NB4 (cell line): ENCODE measurements at regions not wholly inside any gene's neighbourhood (a gene's known extent, or its start where the extent isn't known, plus 50 kb on each side); places are given as distances from the start of the nearest gene placed in this dataset.

Experiments
- DNase-seq: peaks from one replicate; pipeline ENCODE4 v3.0.0; 2010; ENCODE audit warnings: low read depth
- H3K4me3 ChIP-seq: one replicate; pipeline ENCODE4 v1.5.1; 2011; ENCODE audit warnings: mild to moderate bottlenecking, low read depth, low read length, moderate library complexity
- CTCF ChIP-seq: IDR thresholded peaks from one replicate; pipeline ENCODE4 v1.5.1; 2012; ENCODE audit warnings: low read depth, low read length
- MAX ChIP-seq: IDR thresholded peaks from 2 replicates; pipeline ENCODE4 v1.6.1; 2011; ENCODE audit warnings: low read depth, low read length
- MYC ChIP-seq: IDR thresholded peaks from 2 replicates; pipeline ENCODE4 v1.6.1; 2011; ENCODE audit warnings: low read depth, low read length
- POLR2A ChIP-seq: IDR thresholded peaks from 2 replicates; pipeline ENCODE4 v1.6.1; 2011; ENCODE audit warnings: mild to moderate bottlenecking; ENCODE audit not compliant: insufficient read length; ENCODE audit errors: extremely low read depth

- TF ChIP-seq MAX (no peak), MYC (no peak), POLR2A (no peak), CTCF (no peak)
- DNase-seq: no peak
- H3K4me3 ChIP-seq: no peak overlapping the region
Observed at GRCh38 chr4:65120287-65120686, 550.0 kb downstream of the EPHA5 start.

- no peak for TF ChIP-seq POLR2A
- TF ChIP-seq CTCF: no peak
- TF ChIP-seq MAX: no peak
- TF ChIP-seq MYC: no peak
- DNase-seq: no peak
- H3K4me3 ChIP-seq: no peak overlapping the region
Observed at GRCh38 chr4:65102419-65102818, 567.9 kb downstream of the EPHA5 start.

GRCh38 chr4:65096630-65097029 lies 573.7 kb downstream of the EPHA5 start:
- no peak for DNase-seq
- no peak for TF ChIP-seq CTCF
- TF ChIP-seq MYC: no peak
- no peak overlapping the region for H3K4me3 ChIP-seq

GRCh38 chr4:65089666-65090065 lies 580.6 kb downstream of the EPHA5 start:
- peak; percentile 9 for DNase-seq
- no peak overlapping the region for H3K4me3 ChIP-seq
- TF ChIP-seq POLR2A: no peak
- TF ChIP-seq MAX: no peak
- TF ChIP-seq CTCF: peak; percentile 8

GRCh38 chr4:65083076-65083475 lies 587.2 kb downstream of the EPHA5 start:
- TF ChIP-seq POLR2A (no peak), MYC (no peak), CTCF (no peak), MAX (no peak)
- DNase-seq: no peak
- H3K4me3 ChIP-seq: no peak overlapping the region

- no peak for DNase-seq
- no peak for TF ChIP-seq MAX
- no peak overlapping the region for H3K4me3 ChIP-seq
Observed at GRCh38 chr4:65071564-65071963, 598.7 kb downstream of the EPHA5 start.

- no peak for DNase-seq
- H3K4me3 ChIP-seq: no peak overlapping the region
- TF ChIP-seq POLR2A: no peak
- no peak for TF ChIP-seq MYC
- no peak for TF ChIP-seq MAX
- TF ChIP-seq CTCF: no peak
Observed at GRCh38 chr4:65069177-65069576, 601.1 kb downstream of the EPHA5 start.
